WERI-Rb-1 (cell line): ENCODE measurements at regions not wholly inside any gene's neighbourhood (a gene's known extent, or its start where the extent isn't known, plus 50 kb on each side); places are given as distances from the start of the nearest gene placed in this dataset.
"Not testable (repeated sequence)": the region's sequence is repeated elsewhere in the genome, so short reads cannot be mapped to it uniquely, and the experiment has no call there.

ENCODE experiments used
- DNase-seq: peaks from one replicate; pipeline ENCODE4 v3.0.0-alpha.2; 2020
- H3K27ac ChIP-seq: fragments of 250-450 bp; sonication (Bioruptor Pico); 2 replicates; pipeline ENCODE4 v1.5.1; 2020; ENCODE audit warnings: mild to moderate bottlenecking, moderate library complexity
- H3K27me3 ChIP-seq: fragments of 250-450 bp; sonication (Bioruptor Pico); 2 replicates; pipeline ENCODE4 v1.5.1; 2021; ENCODE audit warnings: mild to moderate bottlenecking, low read depth, moderate library complexity; ENCODE audit not compliant: insufficient read depth, severe bottlenecking
- H3K36me3 ChIP-seq: fragments of 250-450 bp; sonication (Bioruptor Pico); 2 replicates; pipeline ENCODE4 v1.5.1; 2020; ENCODE audit warnings: mild to moderate bottlenecking, moderate library complexity
- H3K4me3 ChIP-seq: 2 replicates; pipeline ENCODE4 v1.5.1; 2011; ENCODE audit warnings: low read depth, mild to moderate bottlenecking, control low read depth, low read length
- H3K9me3 ChIP-seq: fragments of 250-450 bp; sonication (Bioruptor Pico); 2 replicates; pipeline ENCODE4 v1.5.1; 2021; ENCODE audit warnings: mild to moderate bottlenecking, moderate library complexity; ENCODE audit not compliant: severe bottlenecking
- TF ChIP-seq, protein P1 (sequence below): IDR thresholded peaks from 2 replicates; pipeline ENCODE4 v1.5.1; 2011; ENCODE audit warnings: low read depth, mild to moderate bottlenecking, control low read depth, inconsistent platforms, low read length

DNA sequence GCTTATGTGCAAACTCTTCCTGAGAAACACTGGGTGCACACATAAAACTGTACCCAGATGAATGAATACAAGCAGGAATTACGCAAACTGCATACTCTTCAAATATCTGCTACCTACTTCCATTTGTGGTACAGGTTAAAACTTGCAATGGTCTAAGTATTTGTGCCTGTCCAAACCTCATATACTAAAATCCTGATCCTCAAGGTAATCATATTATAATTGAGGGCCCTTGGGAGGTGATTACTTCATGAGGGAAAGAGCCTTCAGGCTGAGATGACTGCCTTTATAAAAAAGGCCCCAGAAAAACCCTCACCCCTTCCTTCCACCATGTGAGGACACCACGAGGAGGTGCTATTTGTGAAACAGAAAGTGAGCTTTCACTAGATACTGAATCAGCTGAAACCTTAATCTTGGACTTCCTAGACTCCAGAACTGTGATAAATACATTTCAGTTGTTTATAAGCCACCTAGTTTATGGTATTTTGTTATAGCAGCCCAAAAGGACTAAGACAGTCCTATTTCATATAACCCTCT lies 1977.2 kb downstream of the PCDH7 start:
- DNase-seq, result no peak
- no peaks in the 10 kb centered on the region for H3K36me3 ChIP-seq
- no peaks in the 10 kb centered on the region for H3K27me3 ChIP-seq
- no peaks in the 10 kb centered on the region for H3K9me3 ChIP-seq
- no peak overlapping the region for H3K4me3 ChIP-seq
- TF ChIP-seq, protein P1, sequence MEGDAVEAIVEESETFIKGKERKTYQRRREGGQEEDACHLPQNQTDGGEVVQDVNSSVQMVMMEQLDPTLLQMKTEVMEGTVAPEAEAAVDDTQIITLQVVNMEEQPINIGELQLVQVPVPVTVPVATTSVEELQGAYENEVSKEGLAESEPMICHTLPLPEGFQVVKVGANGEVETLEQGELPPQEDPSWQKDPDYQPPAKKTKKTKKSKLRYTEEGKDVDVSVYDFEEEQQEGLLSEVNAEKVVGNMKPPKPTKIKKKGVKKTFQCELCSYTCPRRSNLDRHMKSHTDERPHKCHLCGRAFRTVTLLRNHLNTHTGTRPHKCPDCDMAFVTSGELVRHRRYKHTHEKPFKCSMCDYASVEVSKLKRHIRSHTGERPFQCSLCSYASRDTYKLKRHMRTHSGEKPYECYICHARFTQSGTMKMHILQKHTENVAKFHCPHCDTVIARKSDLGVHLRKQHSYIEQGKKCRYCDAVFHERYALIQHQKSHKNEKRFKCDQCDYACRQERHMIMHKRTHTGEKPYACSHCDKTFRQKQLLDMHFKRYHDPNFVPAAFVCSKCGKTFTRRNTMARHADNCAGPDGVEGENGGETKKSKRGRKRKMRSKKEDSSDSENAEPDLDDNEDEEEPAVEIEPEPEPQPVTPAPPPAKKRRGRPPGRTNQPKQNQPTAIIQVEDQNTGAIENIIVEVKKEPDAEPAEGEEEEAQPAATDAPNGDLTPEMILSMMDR, result no peak
- no peak overlapping the region for H3K27ac ChIP-seq

DNA sequence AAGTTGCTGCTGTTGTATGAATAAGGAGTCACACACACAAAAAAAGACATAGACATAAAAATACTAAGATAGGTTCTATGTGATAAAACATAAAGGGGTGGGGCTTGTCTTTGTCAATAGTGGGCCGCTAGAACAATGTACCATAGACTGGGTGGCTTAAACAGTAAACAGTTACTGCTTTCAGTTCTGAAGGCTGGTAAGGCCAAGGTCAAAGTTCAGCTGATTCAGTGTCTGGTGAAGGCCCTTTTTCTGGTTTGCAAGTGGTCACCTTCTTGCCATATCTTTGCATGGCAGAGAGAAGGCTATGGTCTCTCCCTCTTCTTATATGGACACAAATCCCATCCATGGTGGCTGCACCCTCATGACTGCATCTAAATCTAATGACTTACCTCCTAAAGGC lies 1980.7 kb downstream of the PCDH7 start:
- H3K9me3 ChIP-seq, result no peaks in the 10 kb centered on the region
- TF ChIP-seq, protein P1, result no peak
- no peak for DNase-seq
- H3K27ac ChIP-seq, result no peak overlapping the region
- H3K27me3 ChIP-seq, result no peaks in the 10 kb centered on the region
- H3K36me3 ChIP-seq, result no peaks in the 10 kb centered on the region
- H3K4me3 ChIP-seq, result no peak overlapping the region

DNA sequence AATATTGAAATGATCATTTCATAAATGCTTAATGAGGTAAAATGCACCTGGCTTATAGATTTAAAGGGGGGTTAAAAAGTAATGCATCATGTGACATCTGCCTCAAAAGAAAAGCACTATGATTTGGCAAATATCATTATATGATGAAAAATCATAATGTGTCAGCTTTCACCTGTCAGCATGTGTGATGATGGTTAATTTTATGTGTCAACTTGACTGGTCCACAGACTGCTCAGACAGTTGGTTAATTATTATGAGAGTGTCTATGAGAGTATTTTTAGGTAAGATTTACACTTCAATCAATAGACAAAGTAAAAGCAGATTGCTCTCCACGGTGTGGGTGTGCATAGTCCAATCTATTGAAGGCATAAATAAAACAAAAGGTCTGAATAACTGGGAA lies 1986.7 kb downstream of the PCDH7 start:
- Histone ChIP-seq H3K27ac (no peak overlapping the region), H3K36me3 (no peaks in the 10 kb centered on the region), H3K4me3 (no peak overlapping the region), H3K9me3 (peaks cover 3% of the 10 kb centered on the region), H3K27me3 (no peaks in the 10 kb centered on the region)
- DNase-seq, result no peak
- TF ChIP-seq, protein P1, result no peak

DNA sequence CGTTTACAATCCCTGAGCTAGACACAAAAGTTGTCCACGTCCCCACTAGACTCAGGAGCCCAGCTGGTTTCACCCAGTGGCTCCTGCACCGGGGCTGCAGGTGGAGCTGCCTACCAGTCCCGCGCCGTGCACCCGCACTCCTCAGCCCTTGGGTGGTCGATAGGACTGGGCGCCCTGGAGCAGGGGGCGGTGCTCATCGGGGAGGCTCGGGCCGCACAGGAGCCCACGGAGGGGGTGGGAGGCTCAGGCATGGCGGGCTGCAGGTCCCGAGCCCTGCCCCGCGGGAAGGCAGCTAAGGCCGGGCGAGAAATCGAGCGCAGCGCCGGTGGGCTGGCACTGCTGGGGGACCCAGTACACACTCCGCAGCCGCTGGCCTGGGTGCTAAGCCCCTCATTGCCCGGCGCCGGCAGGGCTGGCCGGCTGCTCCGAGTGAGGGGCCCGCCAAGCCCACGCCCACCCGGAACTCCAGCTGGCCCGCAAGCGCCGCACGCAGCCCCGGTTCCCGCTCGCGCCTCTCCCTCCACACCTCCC lies 1996.0 kb downstream of the PCDH7 start:
- not testable (repeated sequence) for DNase-seq

DNA sequence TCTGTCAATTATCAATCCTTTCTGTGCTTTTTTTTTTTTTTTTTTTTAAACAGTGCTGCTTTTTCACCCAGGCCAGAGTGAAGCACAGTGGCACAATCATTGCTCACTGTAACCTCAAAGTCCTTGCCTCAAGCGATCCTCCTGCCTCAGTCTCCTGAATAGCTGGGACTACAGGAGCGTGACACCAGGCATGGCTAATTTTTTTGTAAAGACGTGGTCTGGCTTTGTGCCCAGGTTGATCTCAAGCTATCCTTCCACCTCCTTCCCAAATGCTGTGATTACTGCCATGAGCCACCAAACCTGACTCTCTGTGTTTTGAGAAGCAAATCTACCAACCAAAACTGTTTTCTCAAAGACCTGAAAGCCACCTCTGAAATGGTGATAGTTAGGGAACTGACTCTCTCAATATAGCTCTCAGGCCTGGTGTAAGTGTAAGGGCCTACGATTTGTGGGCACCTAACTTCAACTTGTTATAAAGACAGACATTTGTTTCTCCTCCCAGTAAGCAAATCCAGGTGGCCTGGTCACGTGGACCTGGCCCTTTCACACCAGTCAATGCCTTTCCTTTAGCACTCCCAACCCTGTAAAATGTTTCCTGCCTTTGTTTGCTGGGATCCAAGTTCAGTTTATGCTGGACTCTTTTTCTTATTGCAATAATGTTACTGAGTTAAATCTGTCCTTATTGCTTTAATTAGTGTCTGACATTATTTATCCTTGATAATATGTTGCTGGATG lies 2015.9 kb downstream of the PCDH7 start:
- H3K27me3 ChIP-seq, result no peaks in the 10 kb centered on the region
- H3K27ac ChIP-seq, result no peak overlapping the region
- no peak for DNase-seq
- TF ChIP-seq, protein P1, result no peak
- H3K36me3 ChIP-seq, result no peaks in the 10 kb centered on the region
- H3K9me3 ChIP-seq, result no peaks in the 10 kb centered on the region
- no peak overlapping the region for H3K4me3 ChIP-seq

More for the DNA sequence above, 1996.0 kb downstream of the PCDH7 start:
- H3K4me3 ChIP-seq, H3K27me3 ChIP-seq, H3K9me3 ChIP-seq, H3K27ac ChIP-seq, H3K36me3 ChIP-seq: not testable (repeated sequence)

DNA sequence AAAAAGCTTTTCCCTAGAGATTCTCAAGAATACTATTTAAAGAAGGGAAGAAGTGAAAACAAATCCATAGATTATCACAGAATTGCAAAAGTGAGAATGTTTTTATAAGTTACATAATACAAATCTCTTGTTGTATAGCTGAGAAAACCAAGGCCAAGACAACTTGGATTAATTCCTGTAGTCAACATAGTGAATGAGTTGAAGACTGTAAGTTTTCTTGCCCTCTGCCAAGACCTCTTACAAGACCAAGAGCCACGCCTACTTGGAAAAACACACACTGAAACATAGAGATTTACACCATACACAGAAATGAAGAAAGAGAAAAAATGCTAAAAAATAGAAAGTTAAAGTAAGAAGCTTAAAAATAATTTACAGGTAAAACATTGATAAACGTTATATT lies 2024.0 kb downstream of the PCDH7 start:
- no peaks in the 10 kb centered on the region for H3K27me3 ChIP-seq
- no peaks in the 10 kb centered on the region for H3K9me3 ChIP-seq
- TF ChIP-seq, protein P1, result no peak
- DNase-seq, result no peak
- H3K4me3 ChIP-seq, result no peak overlapping the region
- no peaks in the 10 kb centered on the region for H3K36me3 ChIP-seq
- no peak overlapping the region for H3K27ac ChIP-seq
